BE2C (cell line): ENCODE measurements at regions not wholly inside any gene's neighbourhood (a gene's known extent, or its start where the extent isn't known, plus 50 kb on each side); places are given as distances from the start of the nearest gene placed in this dataset.

ENCODE experiments used
- DNase-seq: peaks from one replicate; pipeline ENCODE4 v3.0.0-alpha.2; 2020
- H3K27me3 ChIP-seq: fragments of 250-450 bp; sonication (Bioruptor Pico); 2 replicates; pipeline ENCODE4 v1.5.1; 2020; ENCODE audit warnings: mild to moderate bottlenecking
- H3K36me3 ChIP-seq: fragments of 250-450 bp; sonication (Bioruptor Pico); 2 replicates; pipeline ENCODE4 v1.5.1; 2020; ENCODE audit warnings: mild to moderate bottlenecking
- H3K4me1 ChIP-seq: fragments of 250-450 bp; sonication (Bioruptor Pico); 2 replicates; pipeline ENCODE4 v1.5.1; 2020
- H3K4me3 ChIP-seq: 2 replicates; pipeline ENCODE4 v1.5.1; 2011; ENCODE audit warnings: low read depth, low read length
- H3K9me3 ChIP-seq: fragments of 250-450 bp; sonication (Bioruptor Pico); 2 replicates; pipeline ENCODE4 v1.5.1; 2020
- TF ChIP-seq, protein P1 (sequence below): IDR thresholded peaks from 2 replicates; pipeline ENCODE4 v1.5.1; 2012; ENCODE audit warnings: mild to moderate bottlenecking, low read depth, low read length

DNA sequence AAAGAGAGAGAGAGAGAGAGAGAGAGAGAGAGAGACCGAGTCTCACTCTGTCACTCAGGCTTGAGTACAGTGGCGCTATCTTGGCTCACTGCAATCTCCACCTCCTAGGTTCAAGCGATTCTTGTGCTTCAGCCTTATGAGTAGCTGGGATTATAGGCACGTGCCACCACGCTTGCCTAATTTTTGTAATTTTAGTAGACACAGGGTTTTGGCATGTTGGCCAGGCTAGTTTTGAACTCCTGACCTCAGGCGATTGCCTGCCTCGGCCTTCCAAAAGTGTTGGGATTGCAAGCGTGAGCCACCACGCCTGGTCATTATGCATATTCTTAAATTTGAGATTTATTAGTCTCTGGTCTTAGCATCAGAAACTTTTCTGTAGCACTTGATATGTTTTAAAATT lies 317.9 kb upstream of the ATP2B1 start:
- Histone ChIP-seq H3K4me3 (no peak overlapping the region), H3K27me3 (no peaks in the 10 kb centered on the region), H3K36me3 (no peaks in the 10 kb centered on the region), H3K4me1 (peaks cover 8% of the 10 kb centered on the region), H3K9me3 (no peaks in the 10 kb centered on the region)
- TF ChIP-seq, protein P1, sequence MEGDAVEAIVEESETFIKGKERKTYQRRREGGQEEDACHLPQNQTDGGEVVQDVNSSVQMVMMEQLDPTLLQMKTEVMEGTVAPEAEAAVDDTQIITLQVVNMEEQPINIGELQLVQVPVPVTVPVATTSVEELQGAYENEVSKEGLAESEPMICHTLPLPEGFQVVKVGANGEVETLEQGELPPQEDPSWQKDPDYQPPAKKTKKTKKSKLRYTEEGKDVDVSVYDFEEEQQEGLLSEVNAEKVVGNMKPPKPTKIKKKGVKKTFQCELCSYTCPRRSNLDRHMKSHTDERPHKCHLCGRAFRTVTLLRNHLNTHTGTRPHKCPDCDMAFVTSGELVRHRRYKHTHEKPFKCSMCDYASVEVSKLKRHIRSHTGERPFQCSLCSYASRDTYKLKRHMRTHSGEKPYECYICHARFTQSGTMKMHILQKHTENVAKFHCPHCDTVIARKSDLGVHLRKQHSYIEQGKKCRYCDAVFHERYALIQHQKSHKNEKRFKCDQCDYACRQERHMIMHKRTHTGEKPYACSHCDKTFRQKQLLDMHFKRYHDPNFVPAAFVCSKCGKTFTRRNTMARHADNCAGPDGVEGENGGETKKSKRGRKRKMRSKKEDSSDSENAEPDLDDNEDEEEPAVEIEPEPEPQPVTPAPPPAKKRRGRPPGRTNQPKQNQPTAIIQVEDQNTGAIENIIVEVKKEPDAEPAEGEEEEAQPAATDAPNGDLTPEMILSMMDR: no peak
- no peak for DNase-seq

DNA sequence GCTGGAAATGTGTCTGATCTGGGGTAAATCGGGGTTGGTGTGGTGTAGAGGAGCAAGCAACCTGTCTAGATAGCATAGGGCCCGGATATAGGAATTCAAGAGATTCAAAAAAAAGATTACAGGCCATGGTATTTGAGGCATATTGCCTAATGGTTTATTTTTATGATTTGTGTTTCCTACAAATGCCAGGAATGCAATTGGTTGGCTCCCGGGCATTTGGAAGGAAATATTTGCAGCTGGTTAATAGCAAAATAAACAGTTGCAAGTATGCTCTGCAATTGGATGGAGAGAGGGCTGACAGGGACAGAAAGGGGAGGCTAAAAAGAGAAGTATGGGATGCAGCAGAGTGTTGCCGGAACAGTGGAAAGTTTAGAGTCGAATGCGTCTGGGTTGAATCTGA lies 315.6 kb upstream of the ATP2B1 start:
- H3K9me3 ChIP-seq: no peaks in the 10 kb centered on the region
- no peak for DNase-seq
- H3K4me1 ChIP-seq: peaks cover 8% of the 10 kb centered on the region
- TF ChIP-seq, protein P1: no peak
- no peaks in the 10 kb centered on the region for H3K36me3 ChIP-seq
- H3K4me3 ChIP-seq: no peak overlapping the region
- H3K27me3 ChIP-seq: no peaks in the 10 kb centered on the region

DNA sequence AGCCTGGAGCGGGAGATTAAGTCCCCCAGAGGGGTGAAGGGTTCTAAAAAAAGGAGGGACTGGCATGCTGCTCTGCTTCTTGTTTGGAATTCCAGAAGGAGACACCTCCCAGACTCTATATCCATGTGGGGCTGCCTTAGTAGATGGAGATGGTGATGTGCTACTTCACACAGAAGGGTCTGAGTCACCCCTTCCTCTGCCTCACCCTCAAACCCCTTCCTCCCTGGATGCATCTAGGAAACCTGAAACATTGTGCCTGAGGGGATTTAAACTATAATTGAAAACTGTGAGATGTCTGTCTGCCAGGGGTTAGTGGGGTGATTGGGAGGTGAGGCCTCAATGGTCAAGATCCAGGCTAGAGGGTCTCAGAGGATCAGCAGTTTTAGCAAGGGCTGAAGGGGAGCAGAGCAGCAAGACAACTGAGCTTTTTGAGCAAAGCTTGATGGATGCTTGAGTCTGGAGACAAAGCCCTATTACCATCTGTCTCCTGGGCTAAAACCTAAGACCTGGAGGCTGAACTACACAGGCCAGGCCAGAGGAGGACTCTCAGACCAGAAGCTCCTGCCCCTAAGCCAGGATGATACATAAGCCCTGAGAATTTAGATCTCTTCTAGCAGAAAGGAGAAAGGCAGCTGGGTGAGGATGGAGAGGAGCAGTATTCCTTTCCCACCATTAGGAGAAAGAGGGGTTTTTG lies 314.7 kb upstream of the ATP2B1 start:
- H3K27me3 ChIP-seq: no peaks in the 10 kb centered on the region
- H3K4me1 ChIP-seq: peaks cover 10% of the 10 kb centered on the region
- no peak overlapping the region for H3K4me3 ChIP-seq
- H3K36me3 ChIP-seq: no peaks in the 10 kb centered on the region
- DNase-seq: no peak
- TF ChIP-seq, protein P1: no peak
- no peaks in the 10 kb centered on the region for H3K9me3 ChIP-seq

DNA sequence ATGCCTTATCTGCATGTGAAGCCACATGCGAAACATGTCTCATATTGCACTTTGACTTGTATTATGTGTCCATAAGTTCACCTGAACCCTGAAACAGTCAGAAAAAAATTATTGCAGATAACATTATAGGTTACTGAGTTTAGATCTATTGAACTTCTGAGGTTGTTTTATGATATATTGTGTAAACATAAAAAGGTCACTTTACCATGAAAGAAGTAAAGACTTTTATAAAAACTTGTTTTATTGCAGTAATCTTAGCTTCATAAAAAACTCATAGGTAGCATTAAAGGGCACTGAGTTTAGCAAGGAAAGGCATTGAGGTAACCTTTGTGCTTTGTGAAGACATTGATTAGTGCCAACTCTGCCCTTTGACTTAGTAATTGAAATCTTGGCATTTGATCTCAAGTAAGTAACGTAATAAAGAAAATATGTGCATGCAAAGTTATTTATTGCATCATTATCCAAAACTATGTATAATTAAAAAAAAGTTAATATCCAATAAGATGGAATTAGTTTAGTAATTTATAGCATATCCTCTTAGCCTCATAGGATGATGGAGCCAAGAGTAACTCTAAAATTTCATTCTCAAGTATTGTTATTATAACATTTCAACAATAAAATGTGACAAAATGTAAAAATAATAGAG lies 313.3 kb upstream of the ATP2B1 start:
- Histone ChIP-seq H3K4me1 (peaks cover 4% of the 10 kb centered on the region; the same call in 1 of the 2 replicates), H3K9me3 (no peaks in the 10 kb centered on the region), H3K36me3 (no peaks in the 10 kb centered on the region), H3K27me3 (no peaks in the 10 kb centered on the region), H3K4me3 (no peak overlapping the region)
- no peak for DNase-seq
- TF ChIP-seq, protein P1: no peak

DNA sequence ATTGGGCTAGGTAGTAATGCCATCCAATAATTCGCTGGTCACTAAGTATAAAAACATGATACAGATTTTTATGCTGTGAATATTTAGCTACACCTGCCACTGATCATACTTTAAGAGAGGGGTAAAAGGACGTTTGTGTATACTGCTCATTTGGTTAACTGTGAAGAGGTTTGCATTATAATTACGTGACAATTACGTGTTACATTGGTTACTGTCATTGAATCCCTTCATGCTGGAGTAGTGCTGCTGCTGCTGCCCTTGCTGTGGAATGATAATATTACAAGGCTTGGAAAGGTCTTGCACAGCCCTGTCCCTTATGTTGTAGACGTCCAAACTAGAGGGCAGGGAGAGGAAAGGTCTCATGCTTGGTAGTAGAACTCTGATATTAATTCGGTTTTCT lies 312.2 kb upstream of the ATP2B1 start:
- DNase-seq: no peak
- TF ChIP-seq, protein P1: no peak
- no peak overlapping the region for H3K4me3 ChIP-seq

DNA sequence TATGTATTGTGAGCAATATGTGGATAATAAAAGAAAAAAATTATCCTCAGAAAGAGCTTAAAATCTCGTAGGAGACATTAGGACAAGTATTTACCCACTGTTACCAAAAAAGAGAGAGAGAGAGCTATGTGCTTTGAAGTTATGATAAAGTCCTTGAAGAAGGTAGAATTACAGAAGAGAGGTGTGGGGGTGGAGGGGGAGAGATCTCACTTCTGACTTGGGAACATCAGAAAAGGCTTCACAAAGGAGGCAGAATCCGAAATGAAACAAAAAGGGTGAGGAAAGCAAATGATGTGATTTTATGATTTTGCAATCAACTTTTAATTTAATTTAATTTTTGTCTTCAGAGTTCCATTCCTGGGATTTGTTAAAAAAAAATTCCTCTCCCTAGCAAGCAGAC lies 311.8 kb upstream of the ATP2B1 start:
- Histone ChIP-seq H3K27me3 (no peaks in the 10 kb centered on the region), H3K4me1 (peaks cover 13% of the 10 kb centered on the region; the same call in 1 of the 2 replicates), H3K4me3 (no peak overlapping the region), H3K36me3 (no peaks in the 10 kb centered on the region), H3K9me3 (no peaks in the 10 kb centered on the region)
- TF ChIP-seq, protein P1: no peak
- DNase-seq: no peak

More for the DNA sequence above, 312.2 kb upstream of the ATP2B1 start:
- Histone ChIP-seq H3K4me1 (peaks cover 12% of the 10 kb centered on the region; the same call in 1 of the 2 replicates), H3K36me3 (no peaks in the 10 kb centered on the region), H3K27me3 (no peaks in the 10 kb centered on the region), H3K9me3 (no peaks in the 10 kb centered on the region)
